ENCODE measurements at regions not wholly inside any gene's neighbourhood (a gene's known extent, or its start where the extent isn't known, plus 50 kb on each side); places are given as distances from the start of the nearest gene placed in this dataset.

DNA sequence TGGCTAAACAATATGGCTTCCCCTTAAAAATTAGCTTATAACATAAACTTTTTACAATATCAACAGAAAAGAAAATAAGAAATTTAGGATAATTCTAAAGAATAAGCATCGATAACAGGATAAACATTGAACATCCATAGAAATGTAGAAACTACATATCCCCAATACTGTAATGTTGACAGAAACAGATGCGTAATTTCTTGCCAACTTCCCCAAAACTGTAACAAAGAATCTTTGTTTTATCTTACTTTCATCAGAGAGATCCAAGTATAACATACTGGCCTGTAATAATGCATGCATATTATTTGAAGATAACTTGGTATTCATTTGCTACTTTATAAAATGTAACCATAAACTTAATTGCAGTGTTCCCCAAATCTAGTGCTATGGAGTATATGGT lies 339.9 kb downstream of the ARL4A start:
- TF ChIP-seq SIN3A (IDR thresholded peaks at IDR 0.05; ENCODE audit: borderline replicate concordance, insufficient read depth, low read length) (no peak), TAF1 (IDR thresholded peaks at IDR 0.05; ENCODE audit: borderline replicate concordance, insufficient read depth, low read length) (no peak), POLR2AphosphoS5 (IDR thresholded peaks at IDR 0.05; ENCODE audit: low read depth, low read length) (no peak)
- TF ChIP-seq, protein P1, sequence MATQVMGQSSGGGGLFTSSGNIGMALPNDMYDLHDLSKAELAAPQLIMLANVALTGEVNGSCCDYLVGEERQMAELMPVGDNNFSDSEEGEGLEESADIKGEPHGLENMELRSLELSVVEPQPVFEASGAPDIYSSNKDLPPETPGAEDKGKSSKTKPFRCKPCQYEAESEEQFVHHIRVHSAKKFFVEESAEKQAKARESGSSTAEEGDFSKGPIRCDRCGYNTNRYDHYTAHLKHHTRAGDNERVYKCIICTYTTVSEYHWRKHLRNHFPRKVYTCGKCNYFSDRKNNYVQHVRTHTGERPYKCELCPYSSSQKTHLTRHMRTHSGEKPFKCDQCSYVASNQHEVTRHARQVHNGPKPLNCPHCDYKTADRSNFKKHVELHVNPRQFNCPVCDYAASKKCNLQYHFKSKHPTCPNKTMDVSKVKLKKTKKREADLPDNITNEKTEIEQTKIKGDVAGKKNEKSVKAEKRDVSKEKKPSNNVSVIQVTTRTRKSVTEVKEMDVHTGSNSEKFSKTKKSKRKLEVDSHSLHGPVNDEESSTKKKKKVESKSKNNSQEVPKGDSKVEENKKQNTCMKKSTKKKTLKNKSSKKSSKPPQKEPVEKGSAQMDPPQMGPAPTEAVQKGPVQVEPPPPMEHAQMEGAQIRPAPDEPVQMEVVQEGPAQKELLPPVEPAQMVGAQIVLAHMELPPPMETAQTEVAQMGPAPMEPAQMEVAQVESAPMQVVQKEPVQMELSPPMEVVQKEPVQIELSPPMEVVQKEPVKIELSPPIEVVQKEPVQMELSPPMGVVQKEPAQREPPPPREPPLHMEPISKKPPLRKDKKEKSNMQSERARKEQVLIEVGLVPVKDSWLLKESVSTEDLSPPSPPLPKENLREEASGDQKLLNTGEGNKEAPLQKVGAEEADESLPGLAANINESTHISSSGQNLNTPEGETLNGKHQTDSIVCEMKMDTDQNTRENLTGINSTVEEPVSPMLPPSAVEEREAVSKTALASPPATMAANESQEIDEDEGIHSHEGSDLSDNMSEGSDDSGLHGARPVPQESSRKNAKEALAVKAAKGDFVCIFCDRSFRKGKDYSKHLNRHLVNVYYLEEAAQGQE (IDR thresholded peaks at IDR 0.05; ENCODE audit: insufficient read depth in 1 of 2, low read depth in 2 of 2, low read length in 2 of 2), result no peak
